SK-N-SH treated with all-trans-retinoic acid at 6 μM for 48 hours (cell line): ENCODE measurements at regions not wholly inside any gene's neighbourhood (a gene's known extent, or its start where the extent isn't known, plus 50 kb on each side); places are given as distances from the start of the nearest gene placed in this dataset.

Experiments
- ATAC-seq: fragments of 200-7000 bp; cut with Tn5 transposase; 3 replicates; pipeline ENCODE4 v1.9.1; 2020; ENCODE audit warnings: mild to moderate bottlenecking, moderate library complexity
- ARNTL ChIP-seq: fragments of 450-650 bp; formaldehyde crosslinking; IDR thresholded peaks from 2 replicates; pipeline ENCODE4 v1.5.0; 2020; ENCODE audit warnings: low read depth, mild to moderate bottlenecking, moderate library complexity, borderline replicate concordance
- BACH2 ChIP-seq: fragments of 250-450 bp; sonication (Bioruptor Pico); IDR thresholded peaks from 2 replicates; pipeline ENCODE4 v1.9.0; 2021; ENCODE audit warnings: mild to moderate bottlenecking, borderline replicate concordance
- CREB5 ChIP-seq: fragments of 250-450 bp; sonication (Bioruptor Pico); IDR thresholded peaks from 2 replicates; pipeline ENCODE4 v1.5.1; 2020; ENCODE audit warnings: low read depth, mild to moderate bottlenecking, moderate library complexity
- CSRNP3 ChIP-seq: fragments of 250-450 bp; sonication (Bioruptor Pico); IDR thresholded peaks from 2 replicates; pipeline ENCODE4 v1.5.1; 2021; ENCODE audit warnings: mild to moderate bottlenecking, moderate library complexity
- OSR1 ChIP-seq: fragments of 250-450 bp; sonication (Bioruptor Pico); IDR thresholded peaks from 2 replicates; pipeline ENCODE4 v1.8.0; 2022; ENCODE audit warnings: moderate library complexity, mild to moderate bottlenecking, inconsistent platforms
- POU6F1 ChIP-seq: fragments of 250-450 bp; sonication (Bioruptor Pico); IDR thresholded peaks from 2 replicates; pipeline ENCODE4 v1.8.0; 2021; ENCODE audit warnings: low read depth, mild to moderate bottlenecking, moderate library complexity, borderline replicate concordance
- PPARA ChIP-seq: fragments of 250-450 bp; sonication (Bioruptor Pico); IDR thresholded peaks from 2 replicates; pipeline ENCODE4 v1.5.0; 2020; ENCODE audit warnings: mild to moderate bottlenecking, borderline replicate concordance
- RARB ChIP-seq: fragments of 250-450 bp; sonication (Bioruptor Pico); IDR thresholded peaks from 2 replicates; pipeline ENCODE4 v1.8.0; 2021; ENCODE audit warnings: mild to moderate bottlenecking, moderate library complexity
- TCF4 ChIP-seq: fragments of 250-450 bp; sonication (Bioruptor Pico); IDR thresholded peaks from 2 replicates; pipeline ENCODE4 v1.8.0; 2021; ENCODE audit warnings: mild to moderate bottlenecking, moderate library complexity, borderline replicate concordance
- TOX ChIP-seq: fragments of 250-450 bp; sonication (Bioruptor Pico); IDR thresholded peaks from 2 replicates; pipeline ENCODE4 v1.8.0; 2021; ENCODE audit warnings: mild to moderate bottlenecking, moderate library complexity, borderline replicate concordance
- TSHZ2 ChIP-seq: fragments of 250-450 bp; sonication (Bioruptor Pico); IDR thresholded peaks from 2 replicates; pipeline ENCODE4 v1.5.0; 2020; ENCODE audit warnings: mild to moderate bottlenecking, moderate library complexity
- ZC3H10 ChIP-seq: fragments of 250-450 bp; sonication (Bioruptor Pico); IDR thresholded peaks from 2 replicates; pipeline ENCODE4 v1.5.1; 2021; ENCODE audit warnings: mild to moderate bottlenecking, moderate library complexity
- ZFP30 ChIP-seq: fragments of 450-650 bp; formaldehyde crosslinking; IDR thresholded peaks from 2 replicates; pipeline ENCODE4 v1.5.0; 2022; ENCODE audit warnings: mild to moderate bottlenecking, moderate library complexity
- ZNF565 ChIP-seq: fragments of 450-650 bp; formaldehyde crosslinking; conservative IDR thresholded peaks from 2 replicates; pipeline ENCODE4 v1.5.0; 2020; ENCODE audit warnings: low read depth, mild to moderate bottlenecking, moderate library complexity
- ZNF70 ChIP-seq: fragments of 450-650 bp; formaldehyde crosslinking; IDR thresholded peaks from 2 replicates; pipeline ENCODE4 v1.5.0; 2020; ENCODE audit warnings: mild to moderate bottlenecking, moderate library complexity
- ZNF8 ChIP-seq: fragments of 450-650 bp; formaldehyde crosslinking; IDR thresholded peaks from 2 replicates; pipeline ENCODE4 v1.5.0; 2020; ENCODE audit warnings: mild to moderate bottlenecking, moderate library complexity

- no peak for ATAC-seq
- no peak for TF ChIP-seq CSRNP3 (CRISPR knock-in tag)
- no peak for TF ChIP-seq ZFP30
- TF ChIP-seq TSHZ2 (CRISPR knock-in tag) = no peak
- no peak for TF ChIP-seq TCF4 (CRISPR knock-in tag)
- no peak for TF ChIP-seq ZNF8
- no peak for TF ChIP-seq CREB5 (CRISPR knock-in tag)
- TF ChIP-seq ZC3H10 (CRISPR knock-in tag) = no peak
- no peak for TF ChIP-seq RARB (CRISPR knock-in tag)
- no peak for TF ChIP-seq PPARA (CRISPR knock-in tag)
- no peak for TF ChIP-seq ARNTL (CRISPR knock-in tag)
- TF ChIP-seq POU6F1 (CRISPR knock-in tag) = no peak
- no peak for TF ChIP-seq ZNF70 (CRISPR knock-in tag)
These were observed 60.1 kb upstream of the PPP2R2D start for GRCh38 chr10:131840788-131841118.

- ATAC-seq = no peak
- TF ChIP-seq ZFP30 = no peak
- TF ChIP-seq RARB (CRISPR knock-in tag) = no peak
- no peak for TF ChIP-seq BACH2 (CRISPR knock-in tag)
- TF ChIP-seq ZC3H10 (CRISPR knock-in tag) = no peak
- no peak for TF ChIP-seq TOX (CRISPR knock-in tag)
- no peak for TF ChIP-seq CSRNP3 (CRISPR knock-in tag)
- no peak for TF ChIP-seq ZNF70 (CRISPR knock-in tag)
- no peak for TF ChIP-seq TSHZ2 (CRISPR knock-in tag)
- no peak for TF ChIP-seq OSR1 (CRISPR knock-in tag)
- no peak for TF ChIP-seq ZNF565 (CRISPR knock-in tag)
- no peak for TF ChIP-seq CREB5 (CRISPR knock-in tag)
These were observed 59.6 kb upstream of the PPP2R2D start for GRCh38 chr10:131841131-131841660.
